CD4-positive, alpha-beta T cell treated with Interleukin-21 for 1 hour (primary cell): ENCODE measurements at regions not wholly inside any gene's neighbourhood (a gene's known extent, or its start where the extent isn't known, plus 50 kb on each side); places are given as distances from the start of the nearest gene placed in this dataset.

ENCODE experiments used
- DNase-seq: peaks from one replicate; pipeline ENCODE4 v3.0.0-alpha.2; 2020

DNA sequence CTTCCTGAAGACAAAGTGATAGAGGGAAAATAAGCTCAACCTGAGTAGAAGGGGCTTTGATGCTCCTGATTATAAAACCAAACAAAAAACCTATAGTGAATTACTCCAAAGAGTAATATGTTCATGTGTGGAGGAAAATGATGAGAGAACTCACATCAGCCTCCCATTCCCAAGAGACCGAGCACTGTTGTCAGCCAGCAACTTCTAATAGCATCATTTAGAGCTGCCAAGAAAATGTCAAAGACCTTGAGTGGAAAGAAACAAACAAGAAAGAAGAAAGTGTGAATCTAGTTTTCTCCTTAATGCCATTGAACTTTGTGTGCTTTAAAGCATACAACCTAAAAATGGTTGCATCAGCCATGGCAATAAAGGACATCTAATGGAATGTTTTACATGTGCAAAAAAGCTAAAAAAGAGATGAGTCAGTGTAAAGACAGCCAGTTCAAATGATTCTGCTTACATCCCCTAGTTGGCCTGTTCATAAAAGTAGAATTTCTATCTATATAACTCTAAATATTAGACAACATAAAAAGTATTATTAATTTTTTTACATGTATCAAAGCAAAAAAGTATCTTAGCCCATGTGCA lies 1066.2 kb downstream of the TDRD15 start:
- no peak for DNase-seq

- no peak for DNase-seq
Measured at GRCh38 chr2:22194218-22194617, 1070.5 kb downstream of the TDRD15 start.

DNA sequence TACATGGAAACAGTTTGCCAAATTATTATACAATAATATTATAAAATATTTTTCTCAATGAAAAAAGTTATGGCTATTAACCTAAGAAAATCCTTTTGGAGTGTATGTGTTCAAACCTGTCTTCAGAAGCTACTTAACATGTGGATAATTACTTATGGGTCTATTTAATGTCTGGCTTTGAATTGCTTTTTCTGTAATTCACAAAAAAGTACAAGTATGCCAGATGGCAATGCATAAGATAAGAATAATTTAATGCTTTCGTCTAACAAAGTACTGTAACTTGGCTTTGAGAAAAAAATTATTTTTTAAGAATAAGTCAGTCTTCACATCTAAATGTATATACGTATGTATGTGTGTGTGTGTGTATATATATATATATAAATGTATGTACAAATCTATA lies 1073.0 kb downstream of the TDRD15 start:
- DNase-seq = no peak

DNA sequence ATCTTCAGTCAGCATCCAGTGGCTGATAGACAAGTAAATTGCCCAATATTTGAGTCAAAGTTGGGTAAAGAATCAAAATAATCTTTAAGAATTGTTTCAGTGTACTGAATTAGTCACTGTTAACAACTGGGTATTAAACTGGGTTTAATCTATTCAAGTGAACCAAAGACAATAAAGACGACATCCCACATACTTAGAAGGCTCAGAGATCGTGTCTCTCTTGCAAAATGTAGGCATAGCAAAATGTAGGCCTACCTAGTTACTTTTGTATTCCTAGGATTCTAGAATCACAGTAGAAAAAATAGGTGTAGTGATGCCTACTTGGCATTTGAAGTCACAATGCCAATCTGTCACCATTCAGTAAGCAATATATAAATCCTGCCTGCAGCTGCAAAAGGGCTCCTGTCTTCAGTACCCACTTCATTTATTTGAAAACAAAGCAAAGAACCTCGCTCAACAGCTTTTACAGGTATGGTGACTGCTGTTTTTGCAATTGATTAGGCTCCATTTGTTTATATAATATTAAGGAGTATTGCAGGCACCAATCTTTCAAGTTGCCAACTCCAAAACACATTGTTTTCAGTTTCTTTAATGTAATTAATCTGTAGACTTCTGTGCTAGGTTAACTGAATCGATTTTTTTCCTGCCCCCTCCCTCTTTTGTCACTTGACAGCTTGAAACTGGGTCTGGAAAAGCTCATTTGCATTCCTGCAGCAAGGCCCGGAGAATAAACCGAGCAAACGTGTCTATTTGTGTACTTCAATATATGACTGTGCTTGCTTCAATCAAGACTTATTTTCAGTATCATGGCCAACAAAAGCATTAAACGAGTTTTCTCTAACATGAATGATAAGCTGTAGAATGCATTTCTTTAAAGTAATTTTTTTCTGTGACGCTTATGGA lies 1074.9 kb downstream of the TDRD15 start:
- DNase-seq = no peak

DNA sequence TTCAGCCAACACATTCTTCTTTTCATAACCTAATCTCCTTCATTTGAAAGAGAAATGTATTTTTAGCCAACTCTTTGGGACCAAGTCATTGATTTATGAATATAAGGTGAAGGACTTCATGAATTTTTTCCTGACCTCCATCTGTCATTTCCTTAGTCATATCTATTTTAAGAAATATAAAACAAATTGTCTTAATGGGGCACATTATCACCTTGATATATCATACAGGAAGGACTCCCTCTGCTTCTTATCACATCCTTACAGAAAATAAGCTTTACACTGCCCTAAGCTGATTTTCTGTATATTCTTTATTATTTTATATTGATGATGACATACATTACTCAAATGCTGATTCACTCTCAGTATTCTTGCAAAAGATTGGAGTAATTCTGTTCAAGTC lies 1076.2 kb downstream of the TDRD15 start:
- DNase-seq = no peak

DNA sequence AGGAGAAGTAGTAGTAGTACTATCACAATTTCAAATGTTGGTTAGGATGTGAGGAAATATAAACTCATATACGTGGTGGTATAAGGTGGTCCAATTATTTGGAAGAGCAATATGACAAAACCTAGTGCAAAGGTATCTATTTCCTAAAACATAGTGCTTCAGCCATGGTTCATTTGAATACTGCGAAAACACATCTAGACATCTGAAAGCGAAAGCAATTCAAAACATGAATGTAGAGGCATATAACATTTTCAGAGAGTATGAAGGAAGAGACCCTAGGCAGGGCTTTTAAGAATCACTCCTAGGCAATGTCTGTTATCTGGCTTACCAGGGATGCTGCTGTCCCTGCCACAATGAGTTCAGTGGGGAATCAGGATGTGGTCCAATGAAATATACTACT lies 1085.8 kb downstream of the TDRD15 start:
- no peak for DNase-seq

DNA sequence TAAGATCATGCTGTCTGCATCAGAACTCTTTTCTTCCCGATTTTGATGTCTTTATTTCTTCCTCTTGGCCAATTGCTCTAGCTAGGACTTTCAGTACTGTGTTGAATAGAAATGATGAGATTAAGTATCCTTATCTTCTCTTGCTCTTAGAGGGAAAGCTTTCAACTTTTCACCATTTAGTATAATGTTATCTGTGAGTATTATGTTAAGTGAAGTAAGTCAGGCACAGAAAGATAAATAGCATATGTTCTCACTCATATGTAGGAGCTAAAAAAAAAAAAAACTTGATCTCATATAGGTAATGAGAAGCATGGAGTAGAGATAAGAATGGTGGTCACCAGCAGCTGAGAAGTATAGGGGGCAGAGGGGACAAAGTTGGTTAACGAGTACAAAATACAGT lies 1089.5 kb downstream of the TDRD15 start:
- no peak for DNase-seq

DNA sequence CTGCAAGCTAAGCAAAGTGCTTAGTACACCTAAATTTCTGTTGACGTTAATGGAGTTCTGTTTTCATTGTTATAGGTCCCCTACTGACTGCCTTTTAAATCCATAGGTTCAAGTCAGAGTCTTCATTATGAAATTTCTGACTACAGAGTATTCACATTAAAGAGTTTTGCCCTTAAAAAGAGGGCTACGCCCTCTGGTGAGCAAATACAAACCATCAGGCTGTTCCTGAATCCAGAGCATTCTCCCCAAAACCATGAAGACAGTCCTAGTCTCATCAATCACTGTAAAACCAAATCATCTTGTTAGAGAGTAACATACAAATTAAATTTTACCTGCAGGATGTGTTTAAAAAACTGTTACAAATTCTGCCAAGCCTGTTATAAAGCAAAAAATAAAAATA lies 1091.7 kb downstream of the TDRD15 start:
- no peak for DNase-seq

- no peak for DNase-seq
Measured at GRCh38 chr2:22217881-22218280, 1094.1 kb downstream of the TDRD15 start.

DNA sequence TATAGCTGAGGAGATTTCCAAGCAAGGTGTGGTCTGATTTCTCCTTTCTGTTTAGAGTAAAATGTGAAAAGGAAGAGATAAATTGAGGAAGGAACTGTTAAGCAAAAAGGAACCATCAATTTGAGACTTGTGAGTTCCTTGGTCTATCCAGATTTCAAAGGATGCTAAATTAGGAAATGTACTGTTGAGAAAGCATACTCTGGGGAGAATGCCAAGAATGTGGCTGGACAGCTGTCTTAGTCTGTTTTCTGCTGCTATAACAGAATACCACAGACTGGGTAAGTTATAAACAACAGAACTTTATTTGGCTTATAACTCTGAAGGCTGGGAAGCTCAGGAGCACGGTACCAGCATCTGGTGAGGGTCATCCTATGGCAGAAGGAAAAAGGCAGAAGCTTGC lies 1097.2 kb downstream of the TDRD15 start:
- DNase-seq = no peak

GRCh38 chr2:22238967-22239366 lies 1115.2 kb downstream of the TDRD15 start:
- DNase-seq = no peak

GRCh38 chr2:22247466-22247865 lies 1123.7 kb downstream of the TDRD15 start:
- no peak for DNase-seq

GRCh38 chr2:22248851-22249250 lies 1125.1 kb downstream of the TDRD15 start:
- DNase-seq = no peak

DNA sequence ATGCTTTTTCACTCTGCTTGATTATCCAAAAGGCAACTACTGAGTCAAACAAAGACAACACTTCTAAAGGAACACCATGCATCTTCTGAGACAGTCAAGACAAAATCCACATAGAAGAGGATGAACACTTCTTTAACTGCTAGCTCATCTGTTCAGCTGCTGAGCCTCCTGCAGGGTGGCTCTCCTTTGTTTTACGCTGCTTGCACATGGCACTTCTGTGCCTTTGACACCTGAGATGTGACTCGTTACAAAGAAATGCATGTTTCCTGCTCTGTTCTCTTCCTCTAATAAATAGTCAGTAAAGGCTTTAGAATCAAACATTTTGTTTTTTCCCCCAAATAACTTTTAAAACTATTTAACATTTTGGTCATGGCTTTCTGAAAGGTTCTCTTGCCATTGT lies 1129.4 kb downstream of the TDRD15 start:
- DNase-seq = no peak

DNA sequence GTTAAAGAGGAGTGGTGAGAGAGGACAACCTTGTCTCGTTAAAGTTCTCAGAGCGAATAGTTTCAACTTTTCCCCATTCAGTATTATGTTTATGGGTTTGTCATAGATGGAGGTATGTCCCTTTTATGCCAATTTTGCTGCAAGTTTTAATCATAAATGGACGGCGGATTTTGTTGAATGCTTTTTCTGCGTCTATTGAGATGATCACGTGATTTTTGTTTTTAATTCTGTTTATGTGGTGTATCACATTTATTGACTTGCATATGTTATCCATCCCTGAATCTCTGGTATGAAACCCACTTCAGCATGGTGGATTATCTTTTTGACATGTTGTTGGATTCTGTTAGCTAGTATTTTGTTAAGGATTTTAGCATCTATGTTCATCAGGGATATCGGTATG lies 1123.8 kb upstream of the KLHL29 start:
- no peak for DNase-seq

- DNase-seq = no peak
Measured at GRCh38 chr2:22270341-22270740, 1114.6 kb upstream of the KLHL29 start.

DNA sequence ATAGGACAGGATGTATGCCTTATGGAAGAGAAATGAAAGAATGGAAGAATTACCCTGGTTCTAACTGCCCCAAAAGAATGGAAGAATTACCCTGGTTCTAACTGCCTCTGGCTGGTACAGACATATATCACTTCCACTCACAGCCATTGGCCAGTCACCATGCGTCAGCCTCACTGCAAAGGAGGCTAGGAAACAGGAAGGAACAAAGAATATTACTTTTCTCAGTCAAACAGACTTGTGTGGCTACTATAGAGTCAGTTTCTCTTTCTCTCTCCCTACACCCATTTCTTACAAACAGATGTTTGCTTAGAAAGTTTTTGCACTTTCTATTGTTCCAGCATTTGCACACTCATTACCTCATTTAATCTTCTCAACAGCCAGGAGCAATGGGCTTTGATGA lies 1111.1 kb upstream of the KLHL29 start:
- DNase-seq = no peak

- no peak for DNase-seq
Measured at GRCh38 chr2:22274661-22275060, 1110.3 kb upstream of the KLHL29 start.

DNA sequence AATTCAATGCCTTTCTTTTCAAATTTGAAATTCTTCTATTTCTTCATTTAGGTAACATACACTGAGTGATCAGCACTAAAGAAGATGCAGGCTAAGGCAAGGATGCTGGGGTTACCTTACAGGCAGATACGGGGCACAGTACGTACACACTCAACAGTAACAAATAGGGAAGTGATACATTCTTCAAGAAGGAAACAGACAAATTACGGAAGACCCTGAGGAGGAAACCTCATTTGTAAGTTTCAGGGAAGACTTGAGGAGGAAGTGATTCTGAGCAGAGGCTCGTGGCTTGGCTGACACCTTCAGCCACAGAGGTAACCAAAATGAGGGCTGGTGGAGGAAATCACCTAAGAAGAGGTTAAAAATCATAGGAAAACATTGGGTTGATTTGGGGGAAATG lies 1108.3 kb upstream of the KLHL29 start:
- DNase-seq = no peak

- DNase-seq = no peak
Measured at GRCh38 chr2:22279541-22279940, 1105.4 kb upstream of the KLHL29 start.

DNA sequence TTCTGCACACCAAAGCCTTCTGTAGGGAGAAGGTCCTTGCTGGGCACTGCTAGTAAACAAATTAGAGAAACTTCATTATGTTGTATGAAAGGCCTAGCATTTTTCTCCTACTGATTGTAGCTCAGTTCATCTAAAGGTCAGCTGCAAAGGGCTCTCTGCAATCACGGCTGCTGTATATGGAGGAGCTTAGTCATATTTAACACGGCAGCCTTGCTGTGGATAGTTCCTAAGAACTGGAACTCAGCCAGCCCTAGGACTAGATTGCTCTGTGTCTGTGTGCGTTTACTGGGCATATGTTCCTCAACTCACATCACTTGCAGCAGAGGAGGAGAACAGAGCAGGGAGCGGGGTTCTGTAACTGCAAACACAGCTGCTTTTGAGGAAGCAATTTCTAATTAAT lies 1103.9 kb upstream of the KLHL29 start:
- DNase-seq = no peak

- DNase-seq = no peak
Measured at GRCh38 chr2:22282220-22282619, 1102.8 kb upstream of the KLHL29 start.

DNA sequence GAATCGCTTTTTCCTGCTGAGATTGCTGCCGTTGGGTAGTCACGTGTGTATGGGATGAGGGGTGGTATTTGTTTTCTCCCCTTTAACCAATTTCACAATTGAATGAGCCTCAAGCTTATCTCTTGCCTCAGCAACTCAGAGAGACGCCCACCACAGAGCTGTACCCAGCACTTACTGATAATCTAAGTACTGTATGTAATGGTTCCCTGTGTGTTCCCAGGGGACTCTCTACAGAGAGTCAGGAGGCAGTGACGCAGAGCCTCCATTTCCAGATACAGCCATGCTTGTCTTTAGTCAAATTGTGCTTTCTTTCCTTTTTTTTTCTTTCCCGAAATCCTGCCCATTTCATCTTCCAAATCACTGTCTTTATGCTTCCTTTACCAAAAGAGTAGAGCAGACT lies 1102.1 kb upstream of the KLHL29 start:
- DNase-seq = no peak

GRCh38 chr2:22283436-22283835 lies 1101.5 kb upstream of the KLHL29 start:
- no peak for DNase-seq

DNA sequence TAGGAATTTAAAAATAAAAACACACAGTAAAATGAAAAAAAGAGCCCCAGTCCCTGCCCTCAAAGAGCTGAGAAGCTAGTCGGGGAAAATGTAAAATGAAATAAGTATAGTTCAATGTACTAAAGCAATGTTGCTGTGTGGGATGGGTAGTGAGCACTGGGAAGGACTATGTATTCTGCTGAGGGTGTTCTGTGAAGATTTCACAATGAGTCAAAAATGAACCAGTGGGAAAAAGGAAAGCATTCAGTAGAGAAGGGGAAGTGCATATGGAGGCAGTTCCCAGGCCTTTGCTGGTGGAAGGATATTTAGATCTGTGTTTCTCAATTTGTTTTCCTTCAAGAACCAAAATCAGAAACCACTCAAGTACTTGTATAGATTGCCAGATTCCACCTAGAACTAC lies 1094.7 kb upstream of the KLHL29 start:
- no peak for DNase-seq
